ENCODE measurements at regions not wholly inside any gene's neighbourhood (a gene's known extent, or its start where the extent isn't known, plus 50 kb on each side); places are given as distances from the start of the nearest gene placed in this dataset.

DNA sequence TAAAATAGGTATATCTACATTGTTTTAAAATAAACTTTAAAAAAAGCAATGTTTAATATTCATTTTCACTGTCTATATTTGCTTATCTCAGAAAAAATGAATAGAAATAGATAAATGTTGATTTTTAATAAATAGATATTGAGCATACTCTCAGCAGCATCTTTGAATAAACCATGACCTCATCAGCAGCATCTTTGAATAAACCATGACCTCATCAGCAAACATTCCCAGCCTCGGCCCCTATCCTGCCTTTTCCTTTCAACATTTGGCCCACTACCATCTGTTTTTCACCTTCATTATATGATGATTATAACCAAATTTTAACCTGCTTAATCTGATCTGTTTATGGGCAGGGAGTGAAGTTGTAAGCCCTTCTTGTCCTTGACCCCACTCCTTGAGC is 148.7 kb upstream of the SAMSN1 start:
- ATAC-seq (no peak), FAIRE-seq (no peak), DNase-seq (ENCODE audit: extremely low read depth in 1 of 4, low spot score in 3 of 4) (no peak)
- H3K9ac ChIP-seq (ENCODE audit: insufficient read depth in 1 of 2, low read depth in 2 of 2, low read length in 2 of 2): no peak overlapping the region
- peaks cover 2 to 8% of the 10 kb centered on the region in 2 experiments; a peak in 1 of 5 replicates for H3K4me1 ChIP-seq (replicated peaks in 1 of 2; ENCODE audit: control insufficient read depth in 2 of 2, insufficient read depth in 2 of 2, low read length in 2 of 2)
- no peaks in the 10 kb centered on the region for H3K36me3 ChIP-seq (ENCODE audit: control insufficient read depth, insufficient read depth, low read length)
- ChIA-PET POLR2A (no interaction called here), CTCF (ENCODE audit: low intra/inter-chr PET ratio) (no interaction called here)
- H3K9me1 ChIP-seq (ENCODE audit: control insufficient read depth, insufficient read depth, low read length): no peaks in the 10 kb centered on the region
- no peak overlapping the region for H3K4me3 ChIP-seq
- no peaks in the 10 kb centered on the region for H3K27me3 ChIP-seq (ENCODE audit: control insufficient read depth in 2 of 2, insufficient read depth in 2 of 2, low read length in 2 of 2)
- intact Hi-C loops (cut with micrococcal nuclease) (no loop called here), in situ Hi-C loops (cut with MboI) (no loop called here)
- no peaks in the 10 kb centered on the region for H3K9me3 ChIP-seq (replicated peaks; ENCODE audit: control insufficient read depth, insufficient read depth, low read depth, low read length)
- 100% methylated on average over 1 of the region's 1 CpG for WGBS (ENCODE audit: insufficient coverage, low coverage, missing lambda C conversion rate)
- H4K20me1 ChIP-seq (replicated peaks; ENCODE audit: control insufficient read depth, insufficient read depth, low read length): no peaks in the 10 kb centered on the region
- TF ChIP-seq ESRRA (IDR thresholded peaks at IDR 0.05; ENCODE audit: borderline replicate concordance, low read depth) (no peak), CEBPB (tag; IDR thresholded peaks at IDR 0.05) (no peak)
- TF ChIP-seq, protein P1, sequence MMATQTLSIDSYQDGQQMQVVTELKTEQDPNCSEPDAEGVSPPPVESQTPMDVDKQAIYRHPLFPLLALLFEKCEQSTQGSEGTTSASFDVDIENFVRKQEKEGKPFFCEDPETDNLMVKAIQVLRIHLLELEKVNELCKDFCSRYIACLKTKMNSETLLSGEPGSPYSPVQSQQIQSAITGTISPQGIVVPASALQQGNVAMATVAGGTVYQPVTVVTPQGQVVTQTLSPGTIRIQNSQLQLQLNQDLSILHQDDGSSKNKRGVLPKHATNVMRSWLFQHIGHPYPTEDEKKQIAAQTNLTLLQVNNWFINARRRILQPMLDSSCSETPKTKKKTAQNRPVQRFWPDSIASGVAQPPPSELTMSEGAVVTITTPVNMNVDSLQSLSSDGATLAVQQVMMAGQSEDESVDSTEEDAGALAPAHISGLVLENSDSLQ (IDR thresholded peaks at IDR 0.05): no peak
- TF ChIP-seq, protein P2, sequence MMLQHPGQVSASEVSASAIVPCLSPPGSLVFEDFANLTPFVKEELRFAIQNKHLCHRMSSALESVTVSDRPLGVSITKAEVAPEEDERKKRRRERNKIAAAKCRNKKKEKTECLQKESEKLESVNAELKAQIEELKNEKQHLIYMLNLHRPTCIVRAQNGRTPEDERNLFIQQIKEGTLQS (IDR thresholded peaks at IDR 0.05): peak; percentile 40; the same call in 1 of the 2 replicates
- TF ChIP-seq, protein P2 (CRISPR knock-in tag; conservative IDR thresholded peaks at IDR 0.05): no peak
- H2AFZ ChIP-seq (ENCODE audit: low read depth, low read length): no peak overlapping the region
- H3K4me2 ChIP-seq (ENCODE audit: insufficient read depth, low read length): no peak overlapping the region
- H3K79me2 ChIP-seq (ENCODE audit: control insufficient read depth, insufficient read depth, low read length): no peaks in the 10 kb centered on the region
- BruUV-seq (replicated peaks): no TSS peak
- no peak overlapping the region for H3K27ac ChIP-seq (ENCODE audit: extremely low read depth, low read depth, low read length)

Data from K562 (cell line).